HG02970 (cell line): ENCODE measurements at regions not wholly inside any gene's neighbourhood (a gene's known extent, or its start where the extent isn't known, plus 50 kb on each side); places are given as distances from the start of the nearest gene placed in this dataset.

Source experiments
- ATAC-seq: cut with Tn5 transposase; IDR thresholded peaks from one replicate; pipeline ENCODE4 v1.9.1; 2021; ENCODE audit warnings: mild to moderate bottlenecking, moderate library complexity, moderate number of reproducible peaks; ENCODE audit not compliant: unreplicated experiment, low FRiP score

DNA sequence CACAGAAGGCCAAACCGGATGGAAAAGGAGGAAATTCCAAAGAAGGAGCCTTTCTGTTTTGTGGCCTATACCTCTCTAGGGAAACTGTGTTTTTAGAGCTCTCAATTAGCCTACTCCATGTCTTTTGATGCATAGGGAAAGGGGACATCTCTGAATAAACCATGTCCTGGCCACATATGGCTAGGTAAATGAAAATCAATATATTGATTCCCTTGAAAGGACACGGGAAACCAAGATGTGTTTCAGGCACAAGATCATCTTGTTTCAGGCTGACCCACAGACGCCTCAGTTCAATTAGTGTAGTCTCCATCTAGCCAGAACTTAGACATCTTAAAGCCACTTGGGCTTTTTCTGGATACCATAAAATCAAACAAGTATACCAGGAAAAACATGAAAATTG lies 363.1 kb downstream of the ENC1 start:
- no peak for ATAC-seq

DNA sequence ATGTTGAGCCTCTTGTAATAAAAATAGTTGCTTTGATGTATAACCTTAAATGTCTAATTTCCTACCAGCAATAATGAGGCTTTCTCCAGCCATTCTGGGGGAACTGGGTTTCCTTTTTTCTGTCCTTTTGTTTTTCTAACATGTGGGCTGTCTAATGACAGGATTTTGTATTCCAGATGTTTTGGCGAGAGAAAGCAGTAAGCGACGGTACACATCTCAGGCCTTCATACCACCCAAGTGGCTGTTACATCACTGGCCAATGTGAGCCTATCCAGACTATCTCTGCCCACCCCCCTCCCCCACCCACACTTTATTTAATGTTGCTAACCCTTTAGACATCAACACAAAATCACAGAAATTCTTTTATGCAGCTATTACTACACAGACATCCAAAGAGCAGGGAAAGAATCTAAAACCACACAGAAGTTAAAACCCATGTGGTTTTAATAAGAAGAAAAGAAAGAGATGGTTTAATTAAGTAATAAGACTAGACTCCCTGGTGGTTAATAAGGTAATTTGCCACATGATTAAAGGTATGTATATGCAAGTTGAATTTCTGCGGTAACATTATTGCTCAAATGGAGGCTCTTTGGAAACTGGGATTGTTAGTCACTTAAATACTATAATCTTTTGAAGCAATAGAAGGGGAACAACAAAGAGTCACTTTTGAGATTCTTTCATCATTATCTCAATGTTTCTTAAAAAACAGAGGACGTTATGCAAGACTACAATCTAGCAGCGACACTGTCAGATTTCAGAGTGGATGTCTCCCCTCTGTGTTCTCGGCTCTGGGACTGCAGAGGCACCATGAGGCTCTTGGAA lies 365.1 kb downstream of the ENC1 start:
- no peak for ATAC-seq

DNA sequence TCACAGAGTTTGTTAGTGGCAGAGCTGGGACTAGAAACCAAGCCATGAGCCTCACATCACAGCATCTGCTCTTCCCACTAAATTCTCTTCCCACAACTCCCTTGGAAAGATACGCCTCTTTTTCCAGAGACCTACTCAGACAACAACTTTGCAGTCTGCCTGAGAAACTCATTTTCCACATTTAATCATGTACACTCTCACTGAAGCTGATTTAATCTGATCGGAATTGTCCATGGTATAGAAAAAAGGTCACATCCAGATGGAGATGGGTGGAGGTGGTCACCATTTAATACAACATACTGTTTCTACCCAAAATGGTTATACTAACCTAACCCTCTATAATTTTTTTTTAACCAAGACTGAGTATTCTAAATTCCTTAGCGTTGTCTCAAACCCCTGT lies 366.2 kb downstream of the ENC1 start:
- no peak for ATAC-seq

DNA sequence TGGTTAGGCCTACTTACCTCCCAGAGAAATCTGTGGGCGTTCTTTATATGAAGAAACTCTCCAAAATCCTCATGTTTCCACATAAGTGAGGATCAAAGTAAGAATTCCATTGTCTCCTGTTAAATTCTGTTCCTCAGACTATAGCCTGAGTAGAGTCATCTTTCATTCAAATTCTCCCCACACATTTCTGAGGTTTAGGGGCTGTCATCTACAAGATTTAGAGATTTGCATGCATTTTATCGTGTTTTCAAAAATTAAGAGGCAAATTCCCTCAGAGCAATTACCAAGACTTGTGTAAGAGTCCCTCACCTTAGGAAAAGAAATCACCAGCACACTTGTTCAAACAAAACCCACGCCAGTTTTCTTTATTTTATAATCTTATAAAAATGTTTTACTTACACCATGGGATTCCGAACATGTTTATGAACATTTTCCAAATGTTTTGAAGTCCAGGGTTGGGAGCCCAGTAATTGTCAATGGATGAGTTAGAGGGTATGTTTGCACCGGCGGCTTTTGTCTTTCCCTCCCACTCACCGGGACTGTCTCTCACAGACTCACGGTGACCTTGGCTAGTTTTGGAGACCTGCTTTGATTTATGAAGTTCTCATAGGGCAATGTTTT lies 367.6 kb downstream of the ENC1 start:
- ATAC-seq = no peak

DNA sequence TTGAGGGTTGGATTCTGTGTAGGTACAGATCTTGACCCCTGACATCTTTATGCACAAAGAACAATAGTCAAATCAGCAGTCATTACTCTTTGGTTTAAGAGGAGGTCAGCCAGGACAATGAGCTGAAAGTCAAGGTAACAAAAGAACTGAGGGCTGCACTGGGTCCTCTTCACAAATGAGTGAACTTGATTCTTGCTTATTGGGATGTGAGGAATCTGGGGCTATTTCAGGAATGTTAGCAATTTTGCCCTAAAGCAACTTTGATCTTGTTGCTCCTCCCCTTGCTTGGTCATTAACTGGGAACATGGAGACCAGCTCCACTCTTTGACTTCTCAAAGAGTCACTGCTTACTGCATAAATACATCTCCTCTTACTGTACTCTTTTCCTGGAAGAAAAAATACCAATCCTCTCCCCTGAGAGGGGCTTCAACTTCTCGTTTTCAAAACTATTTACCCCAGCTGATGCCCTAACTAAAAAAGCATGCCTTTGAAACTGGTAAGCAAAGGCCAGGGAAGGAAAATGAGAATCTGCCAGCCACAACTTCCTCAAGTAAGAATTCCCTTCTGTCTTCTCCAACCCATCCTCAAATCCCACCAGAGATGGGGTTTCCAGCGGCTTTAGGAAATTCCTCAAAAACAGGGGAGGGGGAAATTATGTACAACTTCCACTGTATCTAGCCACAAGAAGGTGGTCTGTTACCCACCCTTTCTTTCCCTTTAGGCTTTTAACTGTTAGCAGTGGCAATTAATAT lies 368.3 kb downstream of the ENC1 start:
- ATAC-seq = no peak

DNA sequence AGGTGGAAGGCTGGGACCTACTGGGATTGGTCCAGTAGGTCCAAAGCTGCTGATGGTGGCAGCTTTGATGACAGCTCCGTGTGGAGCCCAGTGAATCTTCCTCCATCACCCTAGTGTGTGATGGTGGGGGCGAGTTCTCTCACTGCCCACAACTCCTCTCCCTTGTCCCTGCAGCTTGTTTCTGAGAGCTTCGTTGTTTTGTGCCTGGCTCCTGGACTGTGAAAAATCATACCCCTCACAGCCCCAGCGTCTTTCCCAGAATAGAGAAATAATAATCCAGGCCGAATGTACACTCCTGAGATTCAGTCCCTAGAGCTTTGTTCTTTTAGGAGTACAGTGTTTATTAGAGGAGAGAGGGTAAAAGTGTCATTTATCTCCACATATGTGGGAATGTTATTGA lies 372.2 kb downstream of the ENC1 start:
- ATAC-seq = no peak

DNA sequence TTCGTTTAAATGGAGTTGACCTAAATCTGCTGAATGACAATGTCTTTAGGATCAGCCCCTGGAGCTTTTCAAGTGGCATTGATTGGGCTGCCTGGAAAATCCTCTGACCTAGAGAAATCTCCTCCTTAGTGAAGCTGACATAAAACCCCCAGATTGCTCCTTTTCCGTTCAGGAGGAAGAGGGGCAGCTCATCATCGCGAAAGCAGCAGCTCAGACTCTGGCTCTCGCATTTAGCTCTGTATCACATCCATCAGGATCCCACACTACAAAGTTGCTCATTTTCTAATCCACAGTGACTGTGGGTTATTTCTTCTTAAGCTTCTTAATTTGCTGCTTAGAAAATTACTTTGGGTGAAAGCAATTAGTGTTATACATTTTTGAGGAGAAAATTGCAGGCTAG lies 373.7 kb downstream of the ENC1 start:
- ATAC-seq = no peak

DNA sequence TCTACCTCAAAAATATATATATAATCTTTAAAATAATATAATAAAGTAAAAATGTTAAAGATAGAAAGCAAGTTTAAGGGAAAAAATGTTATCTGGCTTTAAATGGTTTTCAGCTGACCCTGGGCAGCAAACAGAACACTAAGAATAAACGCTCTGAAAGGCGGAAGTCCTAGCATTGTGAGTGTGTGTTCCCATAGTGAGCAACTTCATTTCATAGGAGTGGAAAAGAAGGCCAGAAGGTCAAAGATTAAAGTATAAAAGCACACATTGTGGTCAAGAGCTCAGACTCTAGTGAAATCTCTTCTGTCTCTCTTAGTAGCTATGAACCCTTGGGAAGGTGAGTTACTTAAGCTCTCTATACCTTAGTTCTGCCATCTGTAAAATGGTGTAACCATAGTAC lies 374.4 kb downstream of the ENC1 start:
- no peak for ATAC-seq

DNA sequence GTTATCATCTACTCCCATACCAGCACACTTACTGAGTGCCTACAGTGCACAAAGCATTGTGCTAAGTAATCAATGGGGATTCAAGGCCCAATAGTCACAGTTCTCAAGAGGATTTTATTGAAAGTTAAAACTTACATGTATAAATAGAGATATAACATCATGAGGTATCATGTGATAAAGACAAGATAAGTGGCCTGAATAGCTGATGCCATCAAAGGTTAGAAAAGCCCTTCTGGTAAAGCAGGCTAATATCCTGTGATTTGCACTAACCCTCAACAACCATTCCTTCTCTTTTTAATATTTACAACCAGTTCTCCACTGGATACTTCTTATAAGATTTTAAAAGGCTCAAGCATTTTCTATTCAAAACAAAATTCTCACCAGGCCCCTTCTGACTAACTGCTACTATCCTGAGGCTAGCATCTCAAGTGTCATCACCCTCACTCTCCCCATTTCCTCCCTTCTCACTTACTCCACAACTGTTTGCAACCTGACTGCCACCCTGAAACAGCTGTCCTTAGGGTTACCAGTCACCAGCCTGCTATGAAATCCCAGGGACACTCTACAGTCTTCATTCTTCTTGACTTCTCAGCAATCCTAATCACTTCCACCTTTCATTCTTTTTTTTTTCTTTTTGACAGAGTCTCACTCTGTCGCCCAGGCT lies 377.9 kb downstream of the ENC1 start:
- no peak for ATAC-seq

DNA sequence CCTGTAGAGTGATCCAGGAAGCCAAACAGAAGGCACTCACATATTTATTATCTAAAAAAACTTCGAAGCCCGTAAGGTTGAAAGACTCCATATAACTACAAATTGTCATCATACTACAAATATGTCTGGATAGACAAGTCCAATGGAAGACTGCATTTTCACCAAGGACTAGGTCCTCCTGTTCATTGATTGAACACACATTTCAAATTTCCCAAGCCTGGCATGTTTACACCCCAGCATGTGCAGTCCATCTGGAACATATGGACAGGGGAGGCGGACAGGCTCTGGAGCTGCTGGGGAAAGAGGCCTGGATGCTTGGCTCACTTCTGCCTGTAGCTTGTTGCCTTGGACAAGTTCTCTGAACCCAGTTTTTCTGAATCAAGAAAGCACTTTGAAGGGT lies 378.7 kb downstream of the ENC1 start:
- no peak for ATAC-seq

DNA sequence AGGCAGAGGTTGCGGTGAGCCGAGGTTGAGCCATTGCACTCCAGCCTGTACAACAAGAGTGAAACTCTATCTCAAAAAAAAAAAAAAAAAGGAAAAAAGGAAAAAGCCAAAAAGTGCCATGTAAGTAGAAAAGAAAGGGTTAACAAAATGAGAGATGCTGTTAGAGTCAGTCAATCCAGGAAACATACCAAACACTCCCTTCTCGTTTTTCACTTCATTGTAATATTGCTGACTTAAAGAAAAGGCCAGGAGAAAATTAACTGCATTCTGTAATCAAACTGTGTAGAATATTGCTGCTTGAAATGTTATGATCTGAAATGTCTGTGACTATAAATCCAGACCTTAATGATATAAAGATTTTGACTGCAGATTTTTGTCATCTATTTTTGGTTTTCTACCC lies 379.1 kb downstream of the ENC1 start:
- ATAC-seq = no peak

DNA sequence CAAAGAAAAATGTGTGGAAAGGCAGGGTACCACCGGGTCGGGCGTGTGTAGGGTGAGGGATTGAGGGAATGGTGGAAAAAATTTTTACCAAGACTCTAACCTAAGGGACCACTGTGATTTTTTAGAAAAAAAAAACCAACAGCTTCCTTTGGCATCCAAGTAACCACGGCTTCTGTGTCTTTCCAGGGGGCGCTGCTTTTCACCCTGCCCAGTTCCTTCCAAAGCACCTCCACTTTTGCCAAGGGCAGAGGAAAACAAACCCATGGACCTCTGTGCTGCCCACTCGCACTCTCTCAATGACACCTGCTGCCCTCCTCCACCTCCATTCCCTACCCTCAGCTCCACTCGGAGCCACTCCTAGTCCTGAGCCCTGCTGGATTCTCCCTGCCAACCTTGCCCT lies 381.0 kb downstream of the ENC1 start:
- ATAC-seq = no peak

DNA sequence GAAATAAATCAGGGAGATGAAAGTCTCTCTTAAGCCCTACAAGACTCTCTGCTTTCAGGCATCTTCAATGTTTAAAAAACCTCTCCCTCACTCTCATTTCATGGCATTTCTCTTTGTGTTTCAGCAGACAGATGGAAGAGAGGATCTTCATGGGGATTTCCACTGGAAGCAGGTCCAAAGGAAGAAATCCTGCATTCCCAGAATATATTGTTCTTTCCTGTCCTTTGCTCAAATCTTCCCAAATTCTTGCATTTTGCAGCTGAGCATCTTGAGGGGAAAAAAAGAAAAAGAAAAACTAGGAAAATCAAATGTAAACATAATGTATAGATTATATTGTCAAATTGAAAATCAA lies 382.2 kb downstream of the ENC1 start:
- ATAC-seq = no peak

DNA sequence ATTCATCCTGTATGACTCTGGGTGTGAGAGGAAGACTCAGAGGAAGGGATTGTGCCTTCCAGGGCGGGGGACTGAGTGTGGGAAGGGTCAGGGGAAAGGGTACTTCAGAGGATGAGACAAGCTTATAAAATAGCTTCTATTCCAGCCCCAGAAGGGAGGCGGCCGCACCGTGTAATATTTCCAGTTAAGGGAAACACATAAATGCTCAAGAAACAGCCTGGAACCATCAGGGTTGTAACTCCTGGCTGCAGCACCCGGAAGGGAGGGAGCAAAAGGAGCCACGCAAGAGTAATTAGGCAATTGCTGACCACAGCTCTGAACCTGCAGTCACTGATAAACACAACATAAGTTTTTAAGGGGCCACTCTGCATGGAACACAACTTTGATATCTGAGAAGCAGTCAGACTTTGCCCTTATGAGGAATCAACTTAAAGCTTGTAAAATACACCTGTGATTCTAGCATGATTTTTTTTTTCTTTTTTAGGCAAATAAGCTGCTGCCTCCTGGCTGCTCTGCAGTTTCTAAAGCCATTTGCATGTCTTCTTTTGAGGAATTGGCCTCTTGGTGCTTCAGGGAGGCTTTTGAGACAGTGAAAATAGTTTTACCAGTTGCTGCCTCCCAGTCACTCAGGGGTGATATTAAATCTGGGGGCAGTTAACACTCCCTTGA lies 382.7 kb downstream of the ENC1 start:
- ATAC-seq = no peak

DNA sequence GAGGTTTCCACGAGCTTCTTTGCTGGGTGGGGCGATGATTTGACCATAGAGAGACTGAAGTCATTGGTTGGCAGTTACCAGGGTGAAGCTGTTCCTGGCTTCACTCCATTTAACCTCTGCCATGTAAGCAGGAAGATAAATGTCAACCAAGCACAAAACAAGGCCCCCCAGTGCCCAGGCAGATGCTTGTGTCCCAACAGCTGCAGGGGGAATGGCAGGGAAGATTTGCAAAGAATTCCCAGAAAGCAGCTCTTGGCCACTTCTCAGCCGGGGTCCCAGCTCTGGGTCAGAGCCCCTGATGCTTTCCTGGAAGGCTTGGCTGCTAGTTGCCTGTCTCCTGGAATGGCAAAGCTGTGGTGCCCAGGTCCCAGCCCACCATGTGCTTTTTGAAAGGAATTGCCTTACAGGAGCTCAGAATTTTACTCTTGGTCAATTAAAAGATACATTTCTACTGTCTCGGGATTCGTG lies 383.4 kb downstream of the ENC1 start:
- ATAC-seq = no peak

DNA sequence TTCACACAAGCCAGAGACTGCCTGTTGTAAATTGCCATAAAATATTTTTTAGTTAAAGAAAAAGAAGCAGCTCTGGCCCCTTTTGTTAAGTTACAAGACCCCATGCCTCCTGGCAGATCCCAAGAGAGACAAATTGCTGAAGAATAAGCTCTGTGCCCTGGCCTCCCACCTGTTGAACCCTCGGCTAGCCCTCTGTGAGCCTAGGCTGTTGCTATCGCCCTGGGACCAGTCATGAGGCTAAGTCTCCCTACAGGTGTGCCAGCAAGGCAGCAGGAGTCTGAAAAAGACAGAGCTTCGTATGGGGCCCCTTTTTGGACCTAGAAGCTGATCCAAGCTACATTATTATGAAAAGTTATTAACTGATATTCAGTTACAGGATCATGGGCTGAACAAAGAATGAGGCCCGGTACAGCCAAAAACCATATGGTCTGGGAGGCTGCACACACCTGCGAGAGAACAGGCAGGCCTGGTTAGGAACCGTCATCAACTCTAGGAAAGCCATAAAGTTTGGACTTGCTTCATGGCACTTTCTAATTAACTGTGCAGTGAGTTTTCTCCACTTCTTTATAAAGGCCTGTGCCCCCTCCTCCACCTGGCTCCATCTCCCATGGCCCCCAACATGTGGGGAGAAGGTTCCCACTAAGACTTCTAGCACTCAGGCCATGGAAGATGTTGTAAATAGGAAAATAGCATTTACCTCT lies 384.7 kb downstream of the ENC1 start:
- ATAC-seq = no peak

DNA sequence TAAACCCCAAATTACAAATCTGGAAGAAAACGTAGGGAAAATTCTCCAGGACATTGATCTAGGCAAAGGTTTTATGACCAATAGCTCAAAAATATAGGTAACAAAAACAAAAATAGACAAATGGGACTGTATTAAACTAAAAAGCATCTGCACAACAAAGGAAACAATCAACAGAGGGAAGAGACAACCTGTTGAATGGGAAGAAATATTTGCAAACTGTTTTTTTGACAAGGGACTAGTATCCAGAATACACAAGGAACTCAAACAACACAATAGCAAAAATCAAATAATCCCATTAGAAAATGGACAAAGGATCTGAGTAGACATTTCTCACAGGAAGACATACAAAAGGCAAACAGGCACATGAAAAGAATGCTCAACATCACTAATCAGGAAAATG lies 386.3 kb downstream of the ENC1 start:
- no peak for ATAC-seq

DNA sequence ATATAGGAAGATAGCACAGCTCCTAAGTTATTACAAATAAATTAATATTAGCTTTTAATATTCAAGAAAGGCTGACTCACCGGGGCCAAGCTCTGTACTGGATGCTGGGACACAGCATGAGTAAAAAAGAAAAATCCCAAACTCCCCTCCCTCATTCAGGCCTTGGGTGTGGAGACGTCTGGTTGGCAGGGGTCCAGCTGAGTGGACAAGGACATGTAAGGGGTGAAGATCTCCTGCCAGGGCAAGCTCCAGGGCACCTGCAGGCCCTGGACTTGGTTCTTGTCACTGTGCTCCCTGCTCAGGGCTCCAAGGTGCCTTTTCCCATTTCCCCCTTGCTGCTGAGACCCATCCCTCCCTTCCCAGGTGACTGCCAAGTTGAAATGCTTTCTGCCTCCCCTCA lies 388.5 kb downstream of the ENC1 start:
- ATAC-seq = no peak

DNA sequence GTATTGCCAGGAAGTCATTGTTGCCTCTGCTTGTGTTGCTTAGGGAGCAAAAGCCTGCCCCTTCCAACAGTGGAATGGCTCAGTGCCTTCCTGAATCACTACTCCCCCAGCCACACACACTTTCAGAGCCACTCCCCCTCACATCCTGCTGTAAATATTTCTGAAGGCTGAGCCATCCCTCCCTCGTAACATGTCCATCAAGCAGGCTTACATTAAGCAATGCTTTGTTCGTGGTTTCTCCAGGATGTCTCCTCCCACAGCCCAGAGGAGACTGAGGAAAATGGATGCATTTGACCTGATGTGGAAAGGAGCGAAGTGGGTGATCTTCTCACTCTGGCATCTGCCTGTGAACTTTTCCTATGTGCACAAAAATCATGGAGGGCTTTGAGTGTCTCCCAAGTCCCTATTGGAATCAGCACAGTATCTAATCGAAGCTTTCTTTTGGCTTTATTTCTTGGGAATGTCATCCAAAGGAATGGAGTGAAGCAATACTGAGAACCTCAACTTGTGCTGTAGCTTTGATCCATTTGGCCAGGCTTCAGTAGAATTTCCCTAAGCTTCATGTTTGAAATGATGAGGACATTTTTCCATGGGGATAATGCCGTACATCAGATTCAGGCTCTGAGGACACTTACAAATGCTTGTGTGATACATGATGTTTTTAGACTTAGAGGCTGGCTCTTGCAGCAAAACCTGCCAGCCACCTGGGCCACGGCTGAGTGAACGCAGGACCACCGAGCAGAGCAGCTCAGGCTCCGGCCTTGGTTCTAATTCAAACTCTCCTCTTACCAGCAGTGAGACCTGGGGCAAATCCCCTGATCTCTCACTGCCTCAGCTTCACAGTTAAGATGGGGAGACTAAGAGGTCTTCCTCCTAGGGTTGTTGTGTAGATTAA lies 389.1 kb downstream of the ENC1 start:
- ATAC-seq = no peak
